ENCODE measurements at regions not wholly inside any gene's neighbourhood (a gene's known extent, or its start where the extent isn't known, plus 50 kb on each side); places are given as distances from the start of the nearest gene placed in this dataset.
"Not testable (repeated sequence)": the region's sequence is repeated elsewhere in the genome, so short reads cannot be mapped to it uniquely, and the experiment has no call there.

- DNase-seq, result peak; percentile 48 to 49
These were observed 668.0 kb upstream of the LCORL start for GRCh38 chr4:18689308-18690115.

DNA sequence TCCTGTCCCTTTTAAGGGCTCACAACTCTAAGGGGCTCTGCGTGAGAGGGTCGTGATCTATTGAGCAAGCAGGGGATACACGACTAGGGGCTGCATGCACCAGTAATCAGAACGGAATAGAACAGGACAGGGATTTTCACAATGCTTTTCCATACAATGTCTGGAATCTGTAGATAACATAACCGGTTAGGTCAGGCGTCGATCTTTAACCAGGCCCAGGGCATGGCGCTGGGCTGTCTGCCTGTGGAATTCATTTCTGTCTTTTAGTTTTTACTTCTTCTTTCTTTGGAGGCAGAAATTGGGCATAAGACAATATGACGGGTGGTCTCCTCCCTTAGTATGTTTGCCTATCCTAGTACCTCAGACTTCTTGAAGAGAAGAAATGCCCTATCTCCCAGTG lies 666.8 kb upstream of the LCORL start:
- not testable (repeated sequence) for DNase-seq

GRCh38 chr4:18686338-18687037 lies 664.9 kb upstream of the LCORL start:
- DNase-seq, result no peak

- DNase-seq, result no peak
These were observed 663.4 kb upstream of the LCORL start for GRCh38 chr4:18684932-18685331.

DNA sequence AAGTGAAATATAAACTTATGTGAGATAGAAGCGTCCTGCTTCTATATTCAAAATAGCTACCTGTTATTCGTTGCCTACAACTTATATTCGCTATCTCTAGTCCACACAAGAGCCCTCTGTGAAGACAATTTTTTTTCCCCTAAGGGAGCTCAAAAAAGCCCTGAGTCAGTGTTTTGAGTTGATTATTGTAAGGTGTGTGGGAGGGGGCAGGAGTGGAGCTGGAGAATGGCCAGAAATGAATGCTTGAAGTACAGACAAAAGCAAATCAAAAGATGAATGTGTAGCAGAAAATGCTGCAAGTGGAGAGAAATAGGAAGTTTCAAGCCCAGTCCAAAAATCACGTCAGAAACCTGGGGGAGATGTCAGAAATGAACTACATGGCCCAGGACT lies 655.0 kb upstream of the LCORL start:
- no peak for DNase-seq

- no peak for DNase-seq
These were observed 654.3 kb upstream of the LCORL start for GRCh38 chr4:18675586-18676525.

DNA sequence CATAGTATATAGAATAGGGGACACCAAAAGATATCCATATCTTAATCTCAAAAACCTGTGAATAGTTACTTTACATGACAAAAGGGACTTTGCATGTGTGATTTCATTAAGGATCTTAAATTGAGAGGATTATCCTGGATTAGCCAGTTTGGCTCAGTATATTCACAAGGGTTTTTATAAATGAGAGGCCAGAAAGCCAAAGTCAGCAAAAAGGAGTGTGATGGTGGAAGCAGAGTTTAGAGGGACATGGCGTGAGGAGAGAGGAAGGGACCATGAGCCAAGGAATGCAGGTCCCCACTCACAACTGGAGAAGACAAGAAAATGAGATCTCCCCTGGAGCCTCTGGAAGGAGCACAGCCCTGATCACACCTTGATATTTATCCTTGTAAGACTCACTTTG lies 648.5 kb upstream of the LCORL start:
- no peak for DNase-seq

DNA sequence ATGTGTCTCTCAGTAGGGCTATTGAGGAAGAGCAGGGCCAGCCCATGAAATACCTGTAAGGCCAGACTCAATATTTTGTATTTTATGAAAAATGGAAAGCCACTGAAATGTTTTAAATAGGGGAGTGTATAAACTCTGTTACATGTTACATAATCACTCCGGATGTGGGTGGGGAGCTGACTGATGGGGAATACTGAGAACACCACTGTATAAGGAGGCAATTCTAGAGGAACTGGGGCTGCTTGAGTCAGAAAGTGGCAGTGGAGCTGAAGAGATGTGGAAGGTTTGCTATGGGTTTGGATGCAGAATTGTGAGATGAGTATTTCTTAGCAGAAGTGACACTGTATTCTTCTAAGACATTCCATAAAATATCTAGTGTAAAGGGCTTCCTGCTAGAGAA lies 647.8 kb upstream of the LCORL start:
- DNase-seq, result no peak

GRCh38 chr4:18666322-18666721 lies 644.8 kb upstream of the LCORL start:
- DNase-seq, result no peak

DNA sequence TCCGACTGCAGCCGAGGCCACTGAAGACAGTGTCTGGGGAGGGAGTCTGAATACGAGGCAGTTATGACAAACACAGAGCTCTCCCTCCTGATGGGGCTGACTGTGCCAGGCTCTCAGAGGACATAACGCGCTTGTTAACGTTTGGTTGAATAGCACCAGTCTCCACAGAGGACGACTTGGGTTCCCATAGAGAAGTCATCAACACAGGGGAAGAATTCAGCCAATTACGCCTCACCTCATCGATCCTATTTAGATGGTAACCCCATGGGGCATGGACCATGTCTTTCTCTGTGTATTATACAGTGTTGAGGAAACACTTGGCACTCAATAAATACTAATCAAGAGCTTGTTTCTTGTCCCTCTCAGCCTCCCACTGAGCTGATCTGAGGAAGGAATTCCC lies 642.6 kb upstream of the LCORL start:
- no peak for DNase-seq

DNA sequence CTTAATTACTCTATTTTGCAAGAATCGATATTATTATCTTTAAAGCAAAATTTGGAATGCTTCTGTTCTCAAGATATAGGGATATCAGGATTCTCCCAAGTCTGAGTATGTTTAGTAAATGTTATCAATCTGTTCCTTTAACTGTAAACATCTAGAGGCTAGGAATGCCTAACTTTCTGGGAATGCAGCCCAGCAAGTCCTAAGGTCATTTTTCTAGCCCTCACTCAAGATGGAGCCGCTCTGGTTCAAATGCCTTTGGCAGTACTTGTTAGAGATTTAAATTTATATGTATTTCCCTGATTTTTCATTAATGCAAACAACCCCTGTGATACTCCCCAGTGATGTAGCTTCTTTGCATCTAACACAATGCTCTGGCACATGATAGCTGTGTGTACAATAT lies 623.8 kb upstream of the LCORL start:
- DNase-seq, result no peak

GRCh38 chr4:18641334-18641733 lies 619.8 kb upstream of the LCORL start:
- DNase-seq, result no peak

DNA sequence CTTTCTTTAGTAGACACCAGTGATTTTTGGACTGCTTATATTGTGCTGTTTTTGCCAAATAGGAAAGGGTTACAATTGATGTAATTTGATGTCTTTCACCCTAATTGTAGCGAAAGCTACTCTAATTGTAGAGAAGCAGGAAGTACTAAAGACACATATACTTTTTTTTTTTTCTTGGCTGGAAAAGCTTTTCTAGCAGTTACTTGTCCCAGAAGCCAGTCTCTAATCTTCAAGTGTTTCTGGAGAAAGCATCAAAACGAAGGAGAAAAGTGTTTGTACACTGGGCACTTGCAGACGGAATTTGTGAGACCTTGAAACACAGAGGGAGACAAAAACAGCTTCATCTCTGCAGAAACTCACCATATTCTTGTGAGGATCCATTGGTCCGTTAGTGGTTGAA lies 616.5 kb upstream of the LCORL start:
- no peak for DNase-seq

GRCh38 chr4:18636001-18636585 lies 614.5 kb upstream of the LCORL start:
- DNase-seq, result no peak

DNA sequence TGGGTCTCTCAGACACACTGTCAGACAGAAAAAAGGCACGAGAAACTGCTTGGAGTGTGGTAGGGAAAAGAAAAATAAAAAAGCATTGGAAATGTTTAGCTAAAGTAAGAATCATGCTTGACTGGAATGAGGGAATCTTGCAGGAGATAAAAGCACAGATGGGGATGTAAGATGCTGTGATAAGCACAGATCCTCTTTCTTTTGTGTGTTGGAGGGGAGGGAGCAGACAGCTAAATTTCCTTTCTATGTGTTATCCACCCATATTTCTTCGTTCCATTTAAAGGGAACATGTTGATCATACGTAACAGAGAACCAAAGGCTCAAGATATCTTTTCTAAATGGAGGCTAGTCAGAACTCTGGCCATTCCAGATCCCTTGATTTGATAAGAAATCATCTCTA lies 614.0 kb upstream of the LCORL start:
- no peak for DNase-seq

DNA sequence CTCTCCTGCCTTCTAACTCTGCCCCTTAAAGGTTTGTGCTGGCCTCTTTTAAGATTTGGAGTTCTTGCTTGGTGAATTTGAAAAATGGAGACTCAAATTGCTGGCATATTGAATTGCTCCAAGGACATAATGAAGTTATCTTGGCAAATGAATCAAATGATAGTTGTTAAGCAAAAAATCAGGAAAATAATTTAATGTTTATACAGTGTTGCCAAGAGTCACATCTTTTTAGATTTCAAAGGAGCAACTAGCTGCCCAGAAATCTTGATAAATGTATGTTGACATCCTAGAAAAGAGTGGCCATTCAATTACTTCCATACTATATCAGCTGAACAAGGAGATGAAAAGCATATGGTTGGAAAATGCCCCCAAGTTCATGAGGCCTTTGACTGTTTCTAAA lies 610.0 kb upstream of the LCORL start:
- no peak for DNase-seq

GRCh38 chr4:18630218-18631110 lies 608.9 kb upstream of the LCORL start:
- DNase-seq, result no peak

GRCh38 chr4:18627447-18628005 lies 606.0 kb upstream of the LCORL start:
- no peak for DNase-seq

DNA sequence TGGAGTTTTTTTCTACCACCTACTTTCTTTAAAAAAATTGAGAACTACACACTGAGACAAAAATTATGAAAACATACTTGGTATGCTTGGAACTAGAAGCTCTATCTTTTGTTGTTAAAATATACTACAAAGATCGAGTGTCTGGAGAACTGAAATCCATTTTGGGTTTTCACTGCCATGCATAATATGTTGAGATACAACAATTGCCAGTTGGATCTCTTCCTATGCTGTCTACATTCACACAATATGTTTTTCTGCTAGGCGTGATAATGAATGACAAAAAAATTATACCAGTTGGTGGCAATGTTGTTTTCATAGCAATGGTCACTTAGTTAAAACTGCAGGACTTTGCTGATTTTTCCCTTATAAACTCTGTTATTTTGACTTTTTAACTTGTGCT lies 605.4 kb upstream of the LCORL start:
- DNase-seq, result no peak

GRCh38 chr4:18626366-18626765 lies 604.8 kb upstream of the LCORL start:
- no peak for DNase-seq

- DNase-seq, result no peak
These were observed 599.6 kb upstream of the LCORL start for GRCh38 chr4:18621186-18621585.

DNA sequence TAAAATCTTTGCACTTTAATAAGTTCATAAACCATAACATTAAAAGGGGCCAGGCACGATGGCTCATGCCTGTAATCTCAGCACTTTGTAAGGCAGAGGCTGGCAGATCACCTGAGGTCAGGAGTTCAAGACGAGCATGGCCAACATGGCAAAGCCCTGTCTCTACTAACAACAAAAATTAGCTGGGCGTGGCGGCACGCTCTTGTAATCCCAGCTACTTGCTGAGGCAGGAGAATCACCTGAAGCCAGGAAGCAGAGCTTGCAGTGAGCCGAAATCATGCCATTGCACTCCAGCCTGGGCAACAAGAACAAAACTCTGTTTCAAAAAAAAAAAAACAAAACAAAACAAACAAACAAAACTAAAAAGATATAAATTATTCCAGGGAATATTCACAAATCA lies 595.2 kb upstream of the LCORL start:
- DNase-seq, result no peak

All from stimulated activated CD4-positive, alpha-beta T cell treated with anti-CD3 and anti-CD28 coated beads, Interleukin-2, amount 100 ng/mL, for 48 hours (primary cell).